HG03103 (cell line): ENCODE measurements at regions not wholly inside any gene's neighbourhood (a gene's known extent, or its start where the extent isn't known, plus 50 kb on each side); places are given as distances from the start of the nearest gene placed in this dataset.
"Not testable (repeated sequence)": the region's sequence is repeated elsewhere in the genome, so short reads cannot be mapped to it uniquely, and the experiment has no call there.

Source experiments
- ATAC-seq: cut with Tn5 transposase; IDR thresholded peaks from one replicate; pipeline ENCODE4 v1.9.1; 2021; ENCODE audit warnings: low read depth; ENCODE audit not compliant: unreplicated experiment

- ATAC-seq: no peak
Measured at GRCh38 chr12:126434412-126434985, 1369.3 kb downstream of the AACS start.

- ATAC-seq: no peak
Measured at GRCh38 chr12:126436041-126436440, 1370.8 kb downstream of the AACS start.

- no peak for ATAC-seq
Measured at GRCh38 chr12:126437934-126438333, 1372.7 kb downstream of the AACS start.

DNA sequence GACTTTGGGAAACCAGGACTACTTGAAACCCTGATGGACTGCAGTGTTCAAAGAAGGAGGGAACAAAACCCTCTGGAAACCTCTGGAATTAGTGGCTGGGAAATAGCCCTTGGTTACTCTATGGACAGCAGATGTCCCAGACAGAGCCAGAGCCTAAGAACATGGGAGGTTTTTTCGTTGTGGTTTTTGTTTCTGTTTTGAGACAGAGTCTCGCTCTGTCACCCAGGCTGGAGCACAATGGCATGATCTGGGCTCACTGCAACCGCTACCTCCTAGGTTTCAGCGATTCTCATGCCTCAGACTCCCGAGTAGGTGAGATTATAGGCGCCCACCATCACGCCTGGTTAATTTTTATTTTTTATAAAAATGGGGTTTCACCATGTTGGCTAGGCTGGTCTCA, 1378.7 kb downstream of the AACS start:
- ATAC-seq: no peak

DNA sequence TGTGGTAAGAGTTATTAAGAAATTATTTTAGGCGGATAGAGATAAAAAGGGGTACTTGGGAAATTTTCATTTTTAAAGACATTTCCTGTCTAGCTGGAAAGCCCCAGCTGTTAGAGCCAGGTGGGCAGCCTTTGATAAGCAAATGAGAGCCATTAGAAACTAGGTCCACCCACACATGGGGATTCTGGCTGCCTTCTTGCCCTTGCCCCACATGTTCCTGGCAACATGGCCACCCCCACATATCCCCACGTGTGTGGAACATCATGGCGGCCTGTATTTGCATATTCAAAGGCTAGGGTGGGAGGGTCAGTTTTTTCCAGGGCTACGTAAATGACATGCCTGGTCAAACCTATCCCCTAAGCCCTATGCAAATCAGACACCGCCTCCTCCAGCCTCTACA, 1382.1 kb downstream of the AACS start:
- ATAC-seq: no peak

DNA sequence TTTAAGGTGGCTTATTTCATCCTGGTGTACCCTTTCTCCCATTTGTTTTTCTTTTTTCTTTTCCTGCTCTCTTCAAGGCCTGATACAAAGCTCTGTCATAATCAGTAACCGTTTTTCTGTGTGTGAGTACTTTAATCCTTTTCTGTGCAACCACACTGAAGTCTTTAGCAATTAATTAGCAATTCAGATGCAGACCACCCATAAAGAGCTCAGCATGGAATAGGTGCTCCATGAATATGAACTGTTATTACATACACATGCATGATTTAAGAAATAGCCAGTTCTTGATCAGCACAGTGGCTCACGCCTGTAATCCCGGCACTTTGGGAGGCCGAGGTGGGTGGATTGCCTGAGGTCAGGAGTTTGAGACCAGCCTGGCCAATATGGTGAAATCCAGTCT, 1386.6 kb downstream of the AACS start:
- ATAC-seq: no peak

GRCh38 chr12:126452686-126453085, 1387.5 kb downstream of the AACS start:
- ATAC-seq: not testable (repeated sequence)

DNA sequence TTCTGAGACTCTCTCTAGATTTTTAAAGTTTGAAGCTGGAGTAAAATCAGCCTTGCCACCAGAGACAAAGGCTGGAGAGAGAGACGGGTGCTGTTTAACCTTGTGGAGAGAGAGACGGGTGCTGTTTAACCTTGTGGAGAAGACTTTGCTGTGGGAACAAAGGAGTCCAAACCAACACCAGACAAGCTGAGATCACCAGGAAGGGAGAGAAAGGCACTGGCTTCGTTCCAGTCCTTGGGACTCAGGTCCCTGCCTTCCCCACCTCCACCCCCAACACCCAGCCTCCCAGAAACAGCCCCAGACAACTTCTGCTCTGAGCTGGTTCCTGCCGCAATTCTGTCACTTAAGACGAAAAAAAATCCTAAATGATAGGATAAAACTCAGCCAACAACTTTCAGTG, 1389.3 kb downstream of the AACS start:
- ATAC-seq: no peak

DNA sequence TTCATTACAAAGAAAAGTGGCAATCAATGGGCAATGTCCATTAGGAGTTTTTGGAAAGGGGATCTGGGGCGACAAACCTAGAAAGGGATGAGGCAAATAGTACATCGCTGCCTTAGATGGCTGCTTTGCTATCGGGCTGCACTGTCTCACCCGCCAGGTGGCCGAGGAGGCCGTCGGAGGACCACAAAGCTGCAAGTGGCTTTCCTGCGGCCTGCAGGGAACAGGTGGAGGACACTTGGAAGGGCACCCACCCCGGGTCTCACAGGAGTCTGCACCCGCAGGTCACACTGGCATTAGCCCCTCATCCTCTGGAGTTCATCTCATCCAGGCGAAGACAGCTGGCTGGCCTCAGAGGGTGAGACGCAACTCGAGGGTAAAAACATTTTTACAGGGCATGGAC, 1392.5 kb downstream of the AACS start:
- no peak for ATAC-seq

- ATAC-seq: no peak
Measured at GRCh38 chr12:126464153-126464552, 1398.9 kb downstream of the AACS start.

DNA sequence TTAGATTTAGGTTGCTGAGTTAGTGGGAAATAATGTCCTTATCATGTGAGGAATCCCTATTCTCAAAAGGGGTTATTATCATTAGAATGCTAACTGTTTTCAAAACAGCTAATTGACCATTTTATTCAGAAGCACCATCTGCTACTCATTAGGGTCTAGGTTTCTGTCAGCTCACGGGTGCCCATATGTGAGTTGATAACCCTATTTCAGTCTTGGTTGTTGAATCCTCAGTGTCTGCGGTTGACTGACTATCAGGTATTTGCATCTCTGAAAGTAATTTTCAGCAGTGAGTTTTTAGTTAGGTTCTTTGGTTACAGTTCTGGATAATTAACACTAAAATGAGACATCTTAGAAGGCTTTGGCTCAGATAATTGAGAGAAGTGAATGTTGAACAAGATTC, 1404.0 kb downstream of the AACS start:
- ATAC-seq: no peak

- ATAC-seq: no peak
Measured at GRCh38 chr12:126474703-126475102, 1409.5 kb downstream of the AACS start.

GRCh38 chr12:126480451-126480850, 1415.2 kb downstream of the AACS start:
- ATAC-seq: no peak

- no peak for ATAC-seq
Measured at GRCh38 chr12:126481688-126482087, 1416.5 kb downstream of the AACS start.

DNA sequence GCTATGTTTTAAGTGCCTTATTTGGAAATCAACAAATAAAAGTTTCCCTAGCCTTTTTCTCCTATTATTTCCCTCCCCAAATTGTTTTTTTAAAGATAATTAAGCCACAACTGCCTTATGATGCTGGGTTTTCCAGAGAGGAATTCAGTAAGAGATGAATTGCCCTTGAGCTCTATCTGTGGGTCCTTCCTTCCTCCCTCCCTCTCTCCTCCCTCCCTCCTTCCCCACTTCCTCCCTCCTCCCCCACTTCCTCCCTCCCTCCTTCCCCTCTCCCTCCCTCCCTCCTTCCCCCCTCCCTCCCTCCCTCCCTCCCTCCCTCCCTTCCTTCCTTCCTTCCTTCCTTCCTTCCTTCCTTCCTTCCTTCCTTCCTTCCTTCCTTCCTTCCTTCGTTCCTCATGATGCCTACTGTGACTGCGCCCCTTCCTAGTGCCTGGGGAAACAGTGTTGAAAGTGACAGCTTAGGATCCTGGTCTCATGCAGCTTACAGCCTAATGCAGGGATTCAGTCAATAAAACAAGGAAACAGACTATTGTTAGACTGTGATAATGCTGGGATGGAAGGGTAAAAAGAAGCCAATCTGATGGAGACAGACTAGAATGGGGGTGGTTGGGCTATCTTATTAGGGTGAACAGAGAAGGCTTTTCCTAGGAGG, 1417.1 kb downstream of the AACS start:
- ATAC-seq: no peak

- ATAC-seq: no peak
Measured at GRCh38 chr12:126483145-126484068, 1418.2 kb downstream of the AACS start.

GRCh38 chr12:126487431-126487980, 1422.3 kb downstream of the AACS start:
- no peak for ATAC-seq

DNA sequence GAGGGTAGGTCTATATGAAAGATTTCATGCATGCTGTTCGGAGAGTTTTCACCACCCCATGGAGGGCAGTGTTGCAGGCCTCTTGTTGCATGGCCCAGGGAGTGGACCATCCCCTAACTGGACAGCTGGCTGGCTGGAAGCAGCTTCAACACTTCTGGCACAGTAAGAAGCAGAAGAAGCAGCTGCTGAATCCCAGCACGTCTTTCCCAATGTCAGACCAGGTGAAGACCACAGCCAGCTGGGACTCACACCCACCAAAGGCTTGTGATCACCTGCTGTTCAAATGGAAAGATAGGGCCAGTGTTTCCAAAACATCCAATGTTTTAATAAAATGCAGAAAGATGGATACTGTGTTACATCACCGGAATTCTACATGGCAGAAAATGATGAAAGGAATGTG, 1423.6 kb downstream of the AACS start:
- ATAC-seq: no peak

DNA sequence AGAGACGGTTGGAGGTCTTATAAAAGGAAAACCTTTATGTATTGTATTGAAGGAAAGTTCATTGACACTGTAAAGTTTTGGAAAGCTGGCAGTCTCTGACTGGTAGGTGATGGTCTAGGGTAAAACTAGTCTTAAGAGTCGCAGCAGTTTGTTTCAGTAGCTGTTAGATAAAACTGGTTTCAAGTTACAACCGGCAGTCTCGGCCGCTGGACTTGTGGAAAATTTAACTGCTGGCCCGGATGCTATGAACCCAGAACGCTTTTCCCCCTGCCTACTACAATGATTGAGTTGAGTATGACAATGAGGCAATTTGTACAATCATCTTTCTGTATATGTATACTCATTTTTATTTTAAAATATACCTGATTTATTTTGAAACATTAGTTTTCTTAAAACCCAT, 1426.9 kb downstream of the AACS start:
- no peak for ATAC-seq

DNA sequence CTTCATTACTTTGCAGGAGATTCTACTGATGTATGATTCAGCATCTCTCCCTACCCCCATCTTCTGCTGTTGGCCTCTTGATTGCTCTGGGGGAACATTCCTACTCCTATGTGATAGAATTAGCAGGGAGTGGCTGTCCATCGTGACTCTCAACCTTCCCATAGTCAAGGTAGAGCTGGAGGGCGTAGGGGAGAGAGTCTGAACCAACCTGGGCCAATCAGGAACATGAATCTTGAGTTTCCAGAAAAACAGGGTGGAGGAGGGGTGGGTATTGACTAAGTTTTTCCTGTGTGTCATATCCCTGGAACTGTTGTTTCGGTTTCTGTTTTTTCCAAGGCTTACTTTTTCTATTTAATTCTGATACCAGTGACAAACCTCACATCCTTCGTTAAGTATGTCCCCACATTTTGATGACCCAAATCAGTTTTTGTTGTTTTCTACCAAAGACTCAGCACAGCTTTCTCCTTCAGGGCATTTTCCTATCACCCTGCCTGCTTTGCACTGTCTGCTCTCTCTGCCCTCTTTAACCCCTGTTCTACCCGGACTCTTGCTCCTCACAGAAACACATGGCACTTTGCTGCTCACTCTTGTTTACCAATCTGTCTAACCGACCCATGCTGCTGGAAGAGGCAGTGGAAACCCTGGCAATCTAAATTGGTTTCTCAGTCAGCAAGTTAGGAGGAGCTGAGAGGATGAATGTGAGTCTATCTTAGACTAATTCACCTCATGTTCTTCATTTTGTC, 1428.3 kb downstream of the AACS start:
- no peak for ATAC-seq

DNA sequence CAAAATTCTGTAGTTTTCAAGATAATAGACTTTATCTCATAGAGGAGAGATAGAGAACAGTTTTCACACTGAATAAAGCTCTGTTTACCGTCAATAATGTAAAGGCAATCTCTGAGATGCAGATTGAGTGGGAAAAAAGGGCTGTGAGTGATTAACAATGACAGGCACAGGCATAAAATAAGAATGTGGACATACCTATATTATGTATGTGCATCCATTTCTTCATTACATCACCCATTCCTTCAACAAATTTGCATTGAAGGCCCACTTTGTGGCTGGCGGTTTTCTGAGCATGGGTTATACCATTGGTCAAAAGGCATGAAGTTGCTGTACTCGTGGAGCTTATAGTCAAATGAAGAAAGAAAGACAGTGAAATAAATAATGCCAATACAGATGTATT, 1431.0 kb downstream of the AACS start:
- ATAC-seq: no peak
